ENCODE measurements at regions not wholly inside any gene's neighbourhood (a gene's known extent, or its start where the extent isn't known, plus 50 kb on each side); places are given as distances from the start of the nearest gene placed in this dataset.

DNA sequence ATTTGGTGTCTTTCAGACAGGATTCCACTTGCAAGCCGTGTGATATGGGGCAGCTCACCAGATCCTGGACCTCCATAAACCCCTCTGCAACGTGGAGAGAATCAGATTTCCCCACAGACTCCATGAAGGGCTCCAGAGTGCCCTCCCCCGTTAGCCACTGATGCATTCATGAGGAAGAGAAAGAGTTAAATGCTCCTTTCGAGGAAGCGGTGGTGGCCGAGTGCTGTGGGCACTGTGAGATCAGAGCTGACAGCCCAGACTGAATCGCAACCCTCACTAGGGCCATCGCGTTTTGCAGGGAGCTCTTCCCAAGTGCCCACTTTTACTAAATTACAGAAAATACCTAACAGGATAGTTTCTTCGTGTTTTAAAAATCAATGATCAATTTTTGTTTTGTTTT lies 226.3 kb upstream of the ZNF32 start:
- no peak for DNase-seq (ENCODE audit: low spot score)

DNA sequence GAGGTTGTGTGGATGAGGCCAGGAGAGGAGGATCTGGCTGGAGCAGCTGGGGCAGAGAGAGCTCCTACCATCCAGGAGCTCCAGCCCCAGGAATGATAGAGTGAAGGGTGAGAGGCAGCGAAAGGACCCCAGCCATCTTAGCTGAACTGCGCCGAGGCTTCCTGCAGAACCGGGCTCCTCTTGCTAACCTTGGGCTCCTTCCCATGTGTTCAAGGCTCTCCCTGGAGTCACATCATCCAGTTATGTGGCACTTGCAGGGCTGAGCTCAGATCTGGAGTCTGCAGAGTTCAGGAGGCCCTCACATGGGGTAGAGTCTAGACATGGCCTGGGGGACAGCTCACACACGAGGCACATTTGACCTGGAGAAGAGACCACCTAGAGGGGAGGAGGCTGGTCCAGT lies 225.0 kb upstream of the ZNF32 start:
- no peak for DNase-seq (ENCODE audit: low spot score)

DNA sequence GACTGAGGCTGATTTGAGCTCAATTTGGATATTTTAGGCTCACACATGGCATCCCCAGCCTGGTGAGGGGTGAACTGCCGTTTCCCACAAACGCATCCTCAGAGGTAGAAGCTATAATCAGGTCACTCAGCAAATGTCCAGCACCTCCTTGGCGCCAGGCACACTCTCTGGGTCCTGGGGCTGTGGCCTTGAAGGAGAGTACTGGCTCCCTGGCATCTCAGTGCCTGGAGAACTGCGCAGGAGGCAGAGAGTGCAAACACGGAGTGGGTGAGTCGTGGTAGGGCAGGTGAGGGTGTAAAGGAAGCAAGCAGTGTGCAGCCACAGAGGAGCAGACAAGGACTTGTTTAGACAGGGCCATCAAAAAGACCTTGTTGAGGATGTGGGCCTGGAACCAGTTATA lies 224.0 kb upstream of the ZNF32 start:
- no peak for DNase-seq (ENCODE audit: low spot score)

DNA sequence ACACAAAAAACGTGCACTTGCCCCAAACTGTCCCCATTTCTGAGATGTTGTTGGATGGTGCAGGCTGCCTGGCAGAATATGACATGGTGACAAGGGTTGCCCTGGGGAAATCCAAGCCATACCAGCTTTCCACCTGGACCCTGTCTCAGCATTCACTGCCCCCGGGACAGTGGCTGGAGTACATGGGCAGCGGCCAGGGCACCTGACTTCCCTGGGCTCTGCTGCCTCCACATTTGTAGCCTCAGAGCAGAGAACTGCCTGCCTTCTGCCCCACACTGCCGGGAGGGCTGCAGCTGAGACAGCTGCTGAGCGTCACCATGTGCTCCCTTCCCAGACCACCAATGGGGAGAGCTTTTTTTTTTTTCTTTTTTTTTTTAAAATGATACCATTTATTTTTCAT lies 222.9 kb upstream of the ZNF32 start:
- DNase-seq (ENCODE audit: low spot score): no peak

DNA sequence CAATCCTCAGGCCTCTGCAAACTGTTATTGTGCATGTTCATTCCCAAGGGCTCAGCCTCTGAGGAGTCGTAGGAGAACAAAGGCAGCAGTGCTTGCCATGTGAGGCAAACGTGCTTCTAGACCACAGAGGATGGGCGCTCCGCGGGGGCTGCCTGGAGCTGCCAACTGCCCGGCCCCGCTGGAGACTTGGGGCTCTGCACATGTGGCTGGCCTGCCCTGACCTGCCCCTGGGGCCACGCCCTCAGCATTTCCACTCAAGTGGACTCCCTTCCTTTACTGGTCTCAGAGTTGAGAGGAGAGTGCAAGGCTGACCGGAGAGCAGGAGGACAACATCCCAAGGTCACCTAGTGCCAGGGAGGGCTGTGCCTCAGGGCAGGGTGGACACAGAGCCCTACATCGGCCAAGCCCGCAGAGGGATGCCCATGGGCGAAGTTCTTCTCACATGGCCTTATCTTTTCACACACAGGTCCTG lies 222.3 kb upstream of the ZNF32 start:
- no peak for DNase-seq (ENCODE audit: low spot score)

DNA sequence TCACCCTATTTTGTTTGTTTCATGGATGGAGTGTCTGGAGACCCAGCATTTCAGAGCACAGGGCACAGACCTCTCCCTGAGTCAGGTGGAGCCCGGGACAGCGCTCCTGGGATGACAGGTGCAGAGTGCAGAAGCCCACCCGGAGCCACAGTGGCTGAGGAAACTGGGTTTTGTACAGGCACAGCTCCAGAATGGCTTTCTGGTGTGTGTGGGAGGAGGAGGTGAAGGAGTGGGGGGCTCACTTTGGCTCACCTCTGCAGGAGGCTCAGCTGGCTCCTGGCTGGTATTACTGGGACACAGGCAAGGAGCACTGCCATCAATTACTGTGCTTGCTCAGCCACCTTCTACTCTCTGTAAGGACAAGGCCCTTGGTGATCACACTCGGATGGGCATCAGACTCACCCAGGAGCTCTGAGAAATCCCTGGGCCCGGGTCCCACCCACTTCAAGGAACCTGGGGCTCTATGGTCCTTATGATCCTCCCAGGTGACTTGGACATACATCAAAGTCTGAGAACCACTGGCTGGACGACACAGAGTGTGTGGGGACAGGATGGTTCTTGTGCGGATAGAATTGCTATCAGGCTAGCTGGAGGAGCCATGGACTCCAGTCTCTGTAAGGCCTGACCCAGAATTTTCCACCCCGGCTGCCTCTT lies 221.1 kb upstream of the ZNF32 start:
- DNase-seq (ENCODE audit: low spot score): no peak

DNA sequence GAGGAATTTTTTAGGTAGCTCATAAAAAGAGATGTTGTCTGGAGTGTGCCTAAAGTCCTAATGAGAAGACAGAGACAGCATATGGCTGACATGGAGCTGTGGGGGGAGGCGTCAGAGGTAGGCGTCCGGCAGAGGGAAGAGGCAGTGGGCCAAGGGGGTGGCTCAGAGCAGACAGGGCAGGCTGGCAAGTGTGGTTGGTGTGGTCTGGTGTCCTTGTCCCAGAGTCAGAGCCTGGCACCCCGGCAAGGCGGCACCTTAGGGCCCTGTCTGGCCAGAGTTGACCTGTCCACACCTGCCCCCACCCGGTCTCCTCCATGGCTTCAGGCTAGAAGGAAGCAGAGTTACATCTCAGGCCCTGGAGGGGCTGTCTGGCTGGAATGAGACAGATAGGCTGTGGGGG lies 220.3 kb upstream of the ZNF32 start:
- no peak for DNase-seq (ENCODE audit: low spot score)

DNA sequence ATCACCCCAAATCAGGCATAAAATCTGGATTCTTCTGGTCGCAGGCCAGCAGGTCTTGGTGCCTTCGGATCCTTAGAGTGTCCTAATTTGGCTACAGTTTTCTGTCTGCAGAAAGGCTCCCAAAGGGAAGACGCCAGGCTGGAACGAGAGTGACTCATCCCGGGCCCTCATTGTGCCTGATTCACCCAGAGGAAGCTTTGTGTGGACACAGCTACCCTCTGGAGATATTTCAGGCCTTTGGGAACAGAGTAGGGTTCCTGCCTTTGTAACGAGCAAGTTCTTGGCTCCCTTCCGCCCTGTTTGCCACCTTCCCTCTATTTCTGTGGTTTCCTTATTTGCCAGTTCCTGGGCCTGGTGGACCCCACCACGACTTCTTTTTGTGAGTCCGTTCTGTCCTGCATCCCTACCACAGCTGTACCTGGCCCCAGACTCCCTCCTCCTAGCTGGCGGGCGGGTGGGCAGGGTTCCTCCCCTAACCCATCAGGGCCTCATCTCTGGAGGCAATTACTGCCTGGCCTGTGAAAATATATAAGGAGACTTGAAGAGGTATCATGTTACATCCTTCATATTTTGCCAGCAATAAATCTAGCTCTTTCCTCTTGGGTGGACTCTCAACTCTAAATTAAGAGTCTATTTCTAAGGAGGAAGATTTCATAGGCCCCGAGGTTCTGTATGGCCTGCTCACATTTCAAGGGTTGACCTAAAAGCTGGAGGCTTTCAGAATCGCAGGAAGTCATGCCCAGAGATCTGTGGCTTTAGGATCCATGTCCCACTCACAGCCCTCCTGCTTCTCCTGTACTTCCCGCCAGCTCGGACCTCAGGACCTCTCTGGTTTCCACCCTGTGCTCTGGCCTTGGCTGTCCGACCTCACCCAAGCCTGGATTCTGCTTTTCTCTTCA lies 219.2 kb upstream of the ZNF32 start:
- peak; percentile 57 for DNase-seq (ENCODE audit: low spot score)

DNA sequence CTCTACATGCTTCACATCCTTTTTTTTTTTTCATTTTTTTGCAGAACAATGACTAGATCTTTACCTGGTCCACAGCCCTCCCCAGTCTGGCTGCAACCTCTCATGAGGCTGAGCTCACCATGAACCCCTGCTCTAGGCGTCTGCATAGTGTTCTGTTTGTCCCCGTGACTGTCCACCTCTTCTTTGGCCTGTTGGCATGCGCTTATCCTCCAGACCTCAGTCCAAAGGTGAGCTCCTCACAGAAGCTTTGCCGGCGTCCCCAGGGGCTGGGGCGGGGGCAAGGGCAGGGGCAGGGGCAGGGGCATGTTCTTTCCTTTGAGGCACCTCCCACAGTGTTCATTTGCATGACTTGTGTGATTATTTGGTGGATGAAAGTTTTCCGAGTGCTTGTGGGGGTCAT lies 218.4 kb upstream of the ZNF32 start:
- no peak for DNase-seq (ENCODE audit: low spot score)

DNA sequence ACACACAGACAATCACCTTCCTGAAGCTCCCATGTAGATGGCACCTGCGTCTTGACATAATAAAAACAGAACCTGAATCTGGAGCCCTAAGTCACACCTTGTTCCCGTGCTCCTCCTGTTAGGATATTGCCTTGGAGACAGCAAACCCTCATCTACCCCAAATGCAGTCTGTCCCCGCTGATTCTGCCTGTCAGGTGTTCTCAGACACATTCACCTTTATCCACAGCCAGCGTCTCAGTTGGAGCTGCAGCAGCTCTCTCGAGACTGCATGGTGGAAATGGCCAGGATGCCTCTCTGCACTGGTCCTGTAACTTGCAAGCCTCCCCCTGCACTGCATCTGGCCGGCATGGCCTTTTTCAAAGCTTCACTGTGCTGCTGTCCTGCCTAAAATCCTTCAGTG lies 218.0 kb upstream of the ZNF32 start:
- no peak for DNase-seq (ENCODE audit: low spot score)

DNA sequence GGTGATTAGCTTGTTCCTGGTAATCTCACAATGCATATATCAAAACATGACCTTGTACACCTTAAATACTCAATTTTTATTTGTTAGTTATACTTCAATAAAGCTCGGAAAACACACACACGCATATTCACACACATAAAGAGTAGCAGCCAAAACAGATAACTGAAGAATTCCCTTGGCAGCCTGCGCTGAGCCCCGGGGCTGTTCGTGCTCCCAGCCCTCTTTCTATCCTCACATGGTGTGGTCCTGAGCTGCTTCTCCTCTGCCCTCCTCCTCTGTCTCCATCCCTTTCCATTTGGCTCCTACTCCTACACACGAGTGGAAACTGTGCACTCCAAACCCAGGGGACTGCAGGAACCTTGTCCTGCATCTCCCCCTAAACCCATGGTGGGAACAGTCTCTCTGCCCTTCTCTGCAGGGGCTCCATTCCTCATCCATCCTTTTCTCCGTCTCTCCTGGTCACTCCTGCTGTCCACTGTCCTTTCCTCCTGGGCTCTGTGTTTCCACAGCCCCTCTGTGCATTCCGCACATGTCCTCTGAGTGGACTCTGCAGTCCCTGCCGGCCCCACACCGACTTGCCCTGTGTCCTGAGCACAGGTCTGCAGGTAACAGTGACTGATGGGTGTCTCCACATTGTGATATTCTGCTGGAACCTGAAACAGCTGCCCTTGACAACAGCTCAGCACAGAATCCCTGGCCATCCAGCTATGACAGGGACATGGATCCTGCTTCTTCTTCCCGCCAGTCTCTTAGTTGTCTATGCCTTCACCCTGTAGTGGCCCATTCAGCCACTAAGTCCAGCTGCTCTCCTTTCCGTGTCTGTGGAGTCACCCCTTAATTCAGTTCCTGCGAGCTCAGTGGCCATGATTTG lies 216.8 kb upstream of the ZNF32 start:
- DNase-seq (ENCODE audit: low spot score): no peak

DNA sequence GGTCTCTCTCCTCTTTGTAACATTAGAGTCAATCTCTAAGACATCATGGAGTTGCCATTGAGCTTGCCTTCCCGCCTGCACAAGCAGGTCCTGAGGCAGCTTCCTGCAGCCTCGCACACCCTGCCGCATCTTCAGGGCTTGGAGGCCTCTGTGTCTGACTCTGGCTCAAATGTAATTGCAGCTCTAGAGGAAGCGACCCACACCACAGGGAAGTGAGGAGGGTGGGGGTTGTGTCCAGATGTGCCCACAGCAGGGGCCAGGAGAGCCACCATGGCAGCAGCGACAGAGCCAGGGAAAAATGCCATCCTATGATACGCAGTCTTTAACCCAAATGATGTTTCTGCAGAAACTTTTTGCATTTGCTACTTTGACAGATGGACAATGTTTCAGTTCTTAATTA lies 216.0 kb upstream of the ZNF32 start:
- no peak for DNase-seq (ENCODE audit: low spot score)

DNA sequence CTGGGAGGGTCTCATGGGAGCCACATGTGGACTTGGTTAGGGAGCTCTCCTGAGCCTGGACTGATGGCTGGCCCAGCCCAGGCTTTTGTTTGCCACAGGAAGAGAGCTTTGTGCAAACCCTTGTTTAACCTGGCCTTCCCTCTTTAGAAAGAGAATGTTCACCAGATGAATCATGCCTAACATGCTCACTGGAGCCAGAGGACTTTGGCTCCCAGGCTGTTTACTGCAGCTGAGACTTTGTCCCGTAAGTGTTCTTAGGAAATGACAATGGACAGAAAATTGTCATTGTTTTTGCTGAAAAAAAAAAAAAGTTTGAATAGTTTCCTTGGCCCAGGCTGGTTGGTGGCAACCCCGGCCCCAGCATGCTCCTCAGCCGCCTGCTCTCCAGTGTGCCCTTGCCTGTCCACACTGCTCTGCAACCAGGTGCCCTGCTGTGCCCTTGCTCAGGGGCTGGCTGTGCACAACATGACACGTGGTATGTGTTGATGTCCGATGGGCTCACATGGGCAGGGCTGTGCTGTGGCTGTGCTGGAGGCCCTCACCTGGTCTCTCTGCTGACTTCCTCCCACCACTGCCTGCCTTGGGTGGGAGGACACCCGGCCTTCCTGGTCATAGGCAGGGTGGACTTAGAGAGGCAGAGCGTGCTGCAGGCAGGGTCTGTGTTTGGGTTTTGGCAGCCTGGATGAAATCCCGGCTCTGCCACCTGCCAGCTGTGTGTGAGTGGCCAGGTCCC lies 215.3 kb upstream of the ZNF32 start:
- DNase-seq (ENCODE audit: low spot score): peak; percentile 65

DNA sequence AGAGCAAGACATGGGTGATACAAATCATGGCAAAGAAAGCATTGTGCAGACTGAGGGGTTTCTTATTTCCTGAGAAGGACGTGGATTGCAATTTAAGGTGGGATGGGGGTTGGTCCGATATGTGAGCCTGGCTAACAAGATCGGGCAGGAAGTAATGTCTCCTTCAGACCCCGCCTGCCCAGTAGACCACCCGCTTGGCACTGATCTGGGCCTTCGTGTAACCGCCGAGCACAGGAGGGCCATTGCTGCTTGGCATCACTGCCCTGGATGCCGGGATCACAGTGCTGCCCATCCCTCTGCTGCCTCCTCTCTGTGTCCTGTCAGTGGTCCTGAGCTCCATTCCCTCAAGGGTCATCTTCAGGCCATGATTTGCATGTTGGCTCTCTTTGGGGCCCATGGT lies 214.6 kb upstream of the ZNF32 start:
- DNase-seq (ENCODE audit: low spot score): no peak

DNA sequence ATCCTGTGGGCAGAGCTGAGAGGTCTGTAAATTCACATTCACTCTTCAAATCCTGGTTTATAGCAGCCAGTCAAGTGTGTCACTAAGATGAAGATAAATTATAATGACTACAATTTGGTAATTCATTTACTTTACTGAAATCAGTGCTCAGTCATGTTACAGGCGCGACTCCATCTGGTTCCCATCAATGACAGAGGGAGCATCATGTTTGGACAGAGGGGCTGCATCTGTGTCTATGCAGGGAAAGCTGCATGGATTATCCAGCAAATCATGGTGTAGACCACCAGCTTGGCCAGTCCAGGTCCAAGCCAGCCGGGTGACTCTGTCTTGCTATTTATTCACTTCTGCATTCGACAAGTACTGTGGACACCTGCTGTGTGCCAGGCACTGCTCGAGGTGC lies 214.1 kb upstream of the ZNF32 start:
- DNase-seq (ENCODE audit: low spot score): no peak

DNA sequence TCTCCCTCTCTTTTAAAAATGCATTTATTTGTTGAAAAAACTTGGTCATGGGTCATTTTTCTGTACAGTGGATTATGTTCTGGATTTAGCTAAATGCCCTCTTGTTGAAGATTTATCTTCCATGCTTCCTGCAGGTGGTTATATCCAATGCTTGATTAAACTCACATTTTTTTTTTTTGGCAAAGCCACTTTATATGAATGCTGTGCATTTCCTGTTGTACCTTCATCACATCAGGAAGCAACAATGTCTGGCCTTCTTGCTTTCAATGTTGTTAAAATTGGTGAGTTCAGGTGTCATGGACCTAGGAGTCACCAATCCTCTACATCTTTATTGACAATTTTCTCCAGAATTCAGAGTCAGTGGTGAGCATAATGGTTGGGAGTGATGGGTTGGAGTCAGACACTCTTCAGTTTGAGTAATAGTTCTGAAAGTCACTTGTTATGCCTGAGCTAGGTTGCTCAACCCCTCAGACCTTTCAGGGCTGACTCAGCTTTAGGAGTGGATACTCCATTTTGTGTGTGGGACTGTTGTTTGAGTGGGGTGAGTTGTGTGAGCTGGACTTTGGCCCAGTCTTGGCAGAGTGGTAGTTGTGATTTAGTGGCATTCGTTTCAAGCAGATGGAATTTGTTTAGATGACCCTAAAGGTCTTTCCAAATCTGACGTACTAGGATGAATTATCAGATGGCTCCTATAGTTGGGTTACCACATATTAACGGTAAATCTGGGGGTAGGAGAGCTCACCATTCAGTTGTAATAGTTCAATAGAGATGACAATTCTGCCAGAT lies 213.5 kb upstream of the ZNF32 start:
- DNase-seq (ENCODE audit: low spot score): peak; percentile 46

DNA sequence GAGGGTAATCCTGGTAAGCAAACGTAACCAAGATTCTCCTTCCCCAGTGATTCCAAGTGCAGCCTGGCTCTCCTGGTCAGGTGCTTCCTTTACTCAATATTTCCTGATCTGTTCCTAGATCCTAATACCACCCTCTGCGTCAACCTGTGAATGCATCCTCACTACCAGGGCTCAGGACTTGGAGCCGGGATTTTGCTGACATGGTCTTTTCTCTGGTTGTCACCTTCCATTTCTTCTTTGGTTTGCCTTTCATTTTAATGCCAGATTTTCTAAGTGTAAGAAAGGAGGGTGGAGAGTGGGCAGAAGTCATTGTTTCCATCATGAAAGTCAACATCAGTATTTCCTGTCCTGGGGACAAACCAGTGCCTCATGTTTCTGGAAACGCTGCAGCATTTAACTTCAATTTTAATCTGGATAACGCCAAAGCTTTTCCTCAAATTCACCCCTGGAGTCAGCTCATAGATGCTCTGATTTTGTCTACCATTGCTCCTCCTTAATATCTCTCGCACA lies 210.4 kb upstream of the ZNF32 start:
- DNase-seq (ENCODE audit: low spot score): no peak

DNA sequence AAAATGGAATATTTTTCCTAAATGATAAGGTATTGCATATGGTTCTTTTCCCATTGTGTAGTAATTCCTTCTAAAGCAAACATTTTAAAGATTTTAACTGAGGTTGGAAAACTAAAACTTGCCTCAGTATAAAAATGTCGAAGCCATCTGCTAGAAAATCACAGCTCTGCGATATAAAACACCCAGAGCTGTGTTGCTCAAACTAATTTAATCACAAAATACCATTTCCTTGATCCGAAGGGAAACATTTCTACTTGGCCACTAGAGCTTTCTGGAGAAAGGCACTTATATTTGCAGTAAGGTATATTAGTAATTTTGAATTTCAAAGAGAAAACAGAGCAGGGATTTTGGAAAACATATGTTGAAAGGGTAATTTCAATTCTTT lies 209.2 kb upstream of the ZNF32 start:
- no peak for DNase-seq (ENCODE audit: low spot score)

DNA sequence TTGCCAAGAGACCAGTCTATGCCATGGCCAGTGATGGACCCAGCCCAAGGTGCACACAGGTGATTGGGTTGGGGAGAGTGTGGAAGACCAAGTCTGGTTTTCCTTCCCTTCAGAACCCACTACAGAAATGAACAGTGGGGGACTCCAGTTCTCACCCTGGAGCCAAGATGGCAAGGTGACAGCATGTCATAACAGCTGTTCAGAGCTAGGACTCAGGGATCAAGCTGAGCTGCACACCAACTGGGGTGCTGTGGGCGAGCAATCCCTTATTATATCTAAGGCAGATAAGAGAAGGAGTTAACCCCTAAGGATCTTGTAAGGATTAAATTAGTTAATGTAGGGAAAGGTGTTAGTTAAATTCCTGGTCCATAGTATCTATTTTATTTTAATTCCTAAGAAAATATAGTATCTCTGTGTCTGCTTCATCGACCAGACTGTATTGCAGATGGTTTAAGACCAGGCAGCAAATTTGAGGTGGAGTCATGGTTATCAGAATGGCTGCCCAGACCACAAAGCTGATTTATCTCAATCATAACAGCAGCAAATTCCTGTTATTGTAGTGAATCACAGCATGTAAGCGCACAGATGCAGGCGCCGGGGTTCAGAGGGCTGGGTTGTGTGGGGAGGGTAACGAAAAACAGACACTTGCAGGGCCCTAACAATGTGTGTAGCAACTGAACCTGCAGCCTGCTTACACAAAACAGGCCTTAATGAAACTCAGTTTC lies 208.7 kb upstream of the ZNF32 start:
- no peak for DNase-seq (ENCODE audit: low spot score)

DNA sequence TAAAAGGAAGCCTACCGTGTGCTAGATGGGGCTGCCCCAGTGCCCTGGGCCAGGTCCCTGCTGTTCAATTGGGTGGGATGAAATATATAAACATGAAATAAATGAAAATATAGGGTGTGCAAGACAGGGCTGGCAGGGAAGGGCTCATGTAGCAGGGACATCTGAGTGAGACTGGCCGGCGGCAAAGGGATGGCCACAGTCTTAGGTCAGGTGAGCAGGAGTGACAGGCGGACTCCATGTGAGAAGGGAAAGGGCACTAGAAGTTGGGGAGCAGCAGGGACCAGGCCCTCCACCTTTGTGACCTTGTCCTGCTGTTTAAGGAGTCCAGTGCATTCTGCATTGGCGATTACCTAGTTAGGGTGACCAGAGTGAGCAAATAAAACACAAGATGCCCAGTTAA lies 207.6 kb upstream of the ZNF32 start:
- no peak for DNase-seq (ENCODE audit: low spot score)

Measured in H4 (cell line).